ENCODE measurements at regions not wholly inside any gene's neighbourhood (a gene's known extent, or its start where the extent isn't known, plus 50 kb on each side); places are given as distances from the start of the nearest gene placed in this dataset.

- DNase-seq (ENCODE audit: low read depth), result no peak
Measured at GRCh38 chr2:236690726-236691125, 121.1 kb downstream of the ACKR3 start.

- DNase-seq (ENCODE audit: low read depth), result no peak
Measured at GRCh38 chr2:236691799-236692167, 122.2 kb downstream of the ACKR3 start.

- no peak for DNase-seq (ENCODE audit: low read depth)
Measured at GRCh38 chr2:236692937-236693336, 123.3 kb downstream of the ACKR3 start.

GRCh38 chr2:236693531-236693930 lies 123.9 kb downstream of the ACKR3 start:
- no peak for DNase-seq (ENCODE audit: low read depth)

- DNase-seq (ENCODE audit: low read depth), result no peak
Measured at GRCh38 chr2:236694146-236694888, 124.7 kb downstream of the ACKR3 start.

GRCh38 chr2:236696834-236697233 lies 127.2 kb downstream of the ACKR3 start:
- DNase-seq (ENCODE audit: low read depth), result no peak

- DNase-seq (ENCODE audit: low read depth), result no peak
Measured at GRCh38 chr2:236698016-236698627, 128.5 kb downstream of the ACKR3 start.

- DNase-seq (ENCODE audit: low read depth), result no peak
Measured at GRCh38 chr2:236700703-236701102, 131.1 kb downstream of the ACKR3 start.

- DNase-seq (ENCODE audit: low read depth), result no peak
Measured at GRCh38 chr2:236702657-236703372, 133.2 kb downstream of the ACKR3 start.

GRCh38 chr2:236703373-236703709 lies 133.7 kb downstream of the ACKR3 start:
- DNase-seq (ENCODE audit: low read depth), result no peak

- no peak for DNase-seq (ENCODE audit: low read depth)
Measured at GRCh38 chr2:236703906-236704305, 134.3 kb downstream of the ACKR3 start.

GRCh38 chr2:236704887-236705286 lies 135.3 kb downstream of the ACKR3 start:
- no peak for DNase-seq (ENCODE audit: low read depth)

- DNase-seq (ENCODE audit: low read depth), result no peak
Measured at GRCh38 chr2:236705295-236706105, 135.9 kb downstream of the ACKR3 start.

GRCh38 chr2:236706288-236706687 lies 136.7 kb downstream of the ACKR3 start:
- no peak for DNase-seq (ENCODE audit: low read depth)

GRCh38 chr2:236706803-236707202 lies 137.2 kb downstream of the ACKR3 start:
- DNase-seq (ENCODE audit: low read depth), result no peak

GRCh38 chr2:236711440-236711839 lies 141.8 kb downstream of the ACKR3 start:
- no peak for DNase-seq (ENCODE audit: low read depth)

GRCh38 chr2:236712304-236712703 lies 142.7 kb downstream of the ACKR3 start:
- DNase-seq (ENCODE audit: low read depth), result no peak

- no peak for DNase-seq (ENCODE audit: low read depth)
Measured at GRCh38 chr2:236712961-236713673, 143.5 kb downstream of the ACKR3 start.

- DNase-seq (ENCODE audit: low read depth), result no peak
Measured at GRCh38 chr2:236714080-236714479, 144.5 kb downstream of the ACKR3 start.

- DNase-seq (ENCODE audit: low read depth), result no peak
Measured at GRCh38 chr2:236715077-236715476, 145.5 kb downstream of the ACKR3 start.

- no peak for DNase-seq (ENCODE audit: low read depth)
Measured at GRCh38 chr2:236715491-236715961, 145.9 kb downstream of the ACKR3 start.

GRCh38 chr2:236717120-236717519 lies 147.5 kb downstream of the ACKR3 start:
- no peak for DNase-seq (ENCODE audit: low read depth)
